ENCODE measurements at regions not wholly inside any gene's neighbourhood (a gene's known extent, or its start where the extent isn't known, plus 50 kb on each side); places are given as distances from the start of the nearest gene placed in this dataset.

DNA sequence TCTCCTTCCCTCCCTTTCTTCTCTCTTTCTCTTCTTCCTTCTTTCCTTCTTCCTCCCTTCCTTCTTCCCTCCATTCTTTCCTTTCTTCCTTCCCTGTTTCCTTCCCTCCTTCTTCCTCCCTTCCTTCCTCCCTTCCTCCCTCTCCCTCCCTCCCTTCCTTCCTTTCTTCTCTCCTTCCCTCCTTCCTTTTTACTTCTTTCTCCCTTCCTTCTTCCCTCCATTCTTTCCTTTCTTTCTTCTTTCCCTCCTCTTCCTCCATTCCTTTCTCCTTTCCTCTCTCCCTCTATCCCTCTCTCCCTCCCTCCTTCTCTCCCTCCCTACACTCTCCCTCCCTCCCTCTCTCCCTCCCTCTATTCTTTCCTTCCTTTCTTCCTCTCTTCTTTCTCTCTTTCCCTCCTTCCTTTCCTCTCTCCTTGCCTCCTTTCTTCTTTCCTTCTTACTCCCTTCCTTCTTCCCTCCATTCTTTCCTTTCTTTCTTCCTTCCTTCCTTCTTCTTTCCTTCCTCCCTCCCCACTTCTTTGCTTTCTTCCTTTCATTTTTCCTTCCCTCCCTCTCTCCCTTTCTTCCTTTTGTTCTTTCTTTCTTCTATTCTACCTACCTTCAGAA is 200.4 kb upstream of the SSTR4 start:
- DNase-seq: no peak
- H3K4me2 ChIP-seq: no peak overlapping the region
- no peak overlapping the region for H3K27ac ChIP-seq (ENCODE audit: low read depth in 2 of 2, low read length in 1 of 2)
- H3K9me2 ChIP-seq: no peaks in the 10 kb centered on the region
- no peaks in the 10 kb centered on the region for H3K4me1 ChIP-seq (ENCODE audit: control insufficient read depth in 1 of 2, insufficient read depth in 2 of 2, low read depth in 1 of 2, low read length in 1 of 2)
- TF ChIP-seq NRF1 (IDR thresholded peaks at IDR 0.05; ENCODE audit: low read depth, low read length): no peak
- TF ChIP-seq EZH2phosphoT487 (IDR thresholded peaks at IDR 0.05; ENCODE audit: borderline replicate concordance, low read depth): no peak
- TF ChIP-seq, protein P1, sequence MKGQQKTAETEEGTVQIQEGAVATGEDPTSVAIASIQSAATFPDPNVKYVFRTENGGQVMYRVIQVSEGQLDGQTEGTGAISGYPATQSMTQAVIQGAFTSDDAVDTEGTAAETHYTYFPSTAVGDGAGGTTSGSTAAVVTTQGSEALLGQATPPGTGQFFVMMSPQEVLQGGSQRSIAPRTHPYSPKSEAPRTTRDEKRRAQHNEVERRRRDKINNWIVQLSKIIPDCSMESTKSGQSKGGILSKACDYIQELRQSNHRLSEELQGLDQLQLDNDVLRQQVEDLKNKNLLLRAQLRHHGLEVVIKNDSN (IDR thresholded peaks at IDR 0.05; ENCODE audit: borderline replicate concordance, low read depth): no peak
- TF ChIP-seq, protein P2, sequence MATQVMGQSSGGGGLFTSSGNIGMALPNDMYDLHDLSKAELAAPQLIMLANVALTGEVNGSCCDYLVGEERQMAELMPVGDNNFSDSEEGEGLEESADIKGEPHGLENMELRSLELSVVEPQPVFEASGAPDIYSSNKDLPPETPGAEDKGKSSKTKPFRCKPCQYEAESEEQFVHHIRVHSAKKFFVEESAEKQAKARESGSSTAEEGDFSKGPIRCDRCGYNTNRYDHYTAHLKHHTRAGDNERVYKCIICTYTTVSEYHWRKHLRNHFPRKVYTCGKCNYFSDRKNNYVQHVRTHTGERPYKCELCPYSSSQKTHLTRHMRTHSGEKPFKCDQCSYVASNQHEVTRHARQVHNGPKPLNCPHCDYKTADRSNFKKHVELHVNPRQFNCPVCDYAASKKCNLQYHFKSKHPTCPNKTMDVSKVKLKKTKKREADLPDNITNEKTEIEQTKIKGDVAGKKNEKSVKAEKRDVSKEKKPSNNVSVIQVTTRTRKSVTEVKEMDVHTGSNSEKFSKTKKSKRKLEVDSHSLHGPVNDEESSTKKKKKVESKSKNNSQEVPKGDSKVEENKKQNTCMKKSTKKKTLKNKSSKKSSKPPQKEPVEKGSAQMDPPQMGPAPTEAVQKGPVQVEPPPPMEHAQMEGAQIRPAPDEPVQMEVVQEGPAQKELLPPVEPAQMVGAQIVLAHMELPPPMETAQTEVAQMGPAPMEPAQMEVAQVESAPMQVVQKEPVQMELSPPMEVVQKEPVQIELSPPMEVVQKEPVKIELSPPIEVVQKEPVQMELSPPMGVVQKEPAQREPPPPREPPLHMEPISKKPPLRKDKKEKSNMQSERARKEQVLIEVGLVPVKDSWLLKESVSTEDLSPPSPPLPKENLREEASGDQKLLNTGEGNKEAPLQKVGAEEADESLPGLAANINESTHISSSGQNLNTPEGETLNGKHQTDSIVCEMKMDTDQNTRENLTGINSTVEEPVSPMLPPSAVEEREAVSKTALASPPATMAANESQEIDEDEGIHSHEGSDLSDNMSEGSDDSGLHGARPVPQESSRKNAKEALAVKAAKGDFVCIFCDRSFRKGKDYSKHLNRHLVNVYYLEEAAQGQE (IDR thresholded peaks at IDR 0.05; ENCODE audit: low read depth, low read length): no peak
- no peak for TF ChIP-seq JUND (IDR thresholded peaks at IDR 0.05)
- TF ChIP-seq MEF2A (IDR thresholded peaks at IDR 0.05; ENCODE audit: borderline replicate concordance, low read depth): no peak
- TF ChIP-seq CHD2 (IDR thresholded peaks at IDR 0.05; ENCODE audit: low read length, partially characterized antibody): no peak
- TF ChIP-seq FOXM1 (IDR thresholded peaks at IDR 0.05; ENCODE audit: low read depth): no peak
- TF ChIP-seq MXI1 (IDR thresholded peaks at IDR 0.05; ENCODE audit: low read depth, low read length): no peak
- TF ChIP-seq, protein P3, sequence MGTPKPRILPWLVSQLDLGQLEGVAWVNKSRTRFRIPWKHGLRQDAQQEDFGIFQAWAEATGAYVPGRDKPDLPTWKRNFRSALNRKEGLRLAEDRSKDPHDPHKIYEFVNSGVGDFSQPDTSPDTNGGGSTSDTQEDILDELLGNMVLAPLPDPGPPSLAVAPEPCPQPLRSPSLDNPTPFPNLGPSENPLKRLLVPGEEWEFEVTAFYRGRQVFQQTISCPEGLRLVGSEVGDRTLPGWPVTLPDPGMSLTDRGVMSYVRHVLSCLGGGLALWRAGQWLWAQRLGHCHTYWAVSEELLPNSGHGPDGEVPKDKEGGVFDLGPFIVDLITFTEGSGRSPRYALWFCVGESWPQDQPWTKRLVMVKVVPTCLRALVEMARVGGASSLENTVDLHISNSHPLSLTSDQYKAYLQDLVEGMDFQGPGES (IDR thresholded peaks at IDR 0.05; ENCODE audit: low read depth, low read length): no peak
- no peak for TF ChIP-seq FOXJ3 (CRISPR knock-in tag; IDR thresholded peaks at IDR 0.05)
- TF ChIP-seq, protein P4, sequence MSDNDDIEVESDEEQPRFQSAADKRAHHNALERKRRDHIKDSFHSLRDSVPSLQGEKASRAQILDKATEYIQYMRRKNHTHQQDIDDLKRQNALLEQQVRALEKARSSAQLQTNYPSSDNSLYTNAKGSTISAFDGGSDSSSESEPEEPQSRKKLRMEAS (IDR thresholded peaks at IDR 0.05; ENCODE audit: low read depth): no peak
- TF ChIP-seq SMC3 (IDR thresholded peaks at IDR 0.05; ENCODE audit: low read depth, low read length): no peak
- no peak for TF ChIP-seq YY1 (IDR thresholded peaks at IDR 0.05; ENCODE audit: low read depth)
- TF ChIP-seq, protein P5, sequence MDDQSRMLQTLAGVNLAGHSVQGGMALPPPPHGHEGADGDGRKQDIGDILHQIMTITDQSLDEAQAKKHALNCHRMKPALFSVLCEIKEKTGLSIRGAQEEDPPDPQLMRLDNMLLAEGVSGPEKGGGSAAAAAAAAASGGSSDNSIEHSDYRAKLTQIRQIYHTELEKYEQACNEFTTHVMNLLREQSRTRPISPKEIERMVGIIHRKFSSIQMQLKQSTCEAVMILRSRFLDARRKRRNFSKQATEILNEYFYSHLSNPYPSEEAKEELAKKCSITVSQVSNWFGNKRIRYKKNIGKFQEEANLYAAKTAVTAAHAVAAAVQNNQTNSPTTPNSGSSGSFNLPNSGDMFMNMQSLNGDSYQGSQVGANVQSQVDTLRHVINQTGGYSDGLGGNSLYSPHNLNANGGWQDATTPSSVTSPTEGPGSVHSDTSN (IDR thresholded peaks at IDR 0.05): no peak
- TF ChIP-seq, protein P6, sequence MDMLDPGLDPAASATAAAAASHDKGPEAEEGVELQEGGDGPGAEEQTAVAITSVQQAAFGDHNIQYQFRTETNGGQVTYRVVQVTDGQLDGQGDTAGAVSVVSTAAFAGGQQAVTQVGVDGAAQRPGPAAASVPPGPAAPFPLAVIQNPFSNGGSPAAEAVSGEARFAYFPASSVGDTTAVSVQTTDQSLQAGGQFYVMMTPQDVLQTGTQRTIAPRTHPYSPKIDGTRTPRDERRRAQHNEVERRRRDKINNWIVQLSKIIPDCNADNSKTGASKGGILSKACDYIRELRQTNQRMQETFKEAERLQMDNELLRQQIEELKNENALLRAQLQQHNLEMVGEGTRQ (IDR thresholded peaks at IDR 0.05; ENCODE audit: borderline replicate concordance, low read depth, low read length): no peak
- TF ChIP-seq POLR2AphosphoS5 (IDR thresholded peaks at IDR 0.05; ENCODE audit: low read depth, low read length): no peak
- TF ChIP-seq SIN3A (IDR thresholded peaks at IDR 0.05; ENCODE audit: borderline replicate concordance, low read depth, low read length): no peak
- H3K4me3 ChIP-seq (ENCODE audit: low read depth in 2 of 2, low read length in 1 of 2): no peak overlapping the region
- no peaks in the 10 kb centered on the region for H3K9me3 ChIP-seq
- H4K20me1 ChIP-seq (ENCODE audit: insufficient read depth): no peaks in the 10 kb centered on the region
- H3K27me3 ChIP-seq (ENCODE audit: insufficient read depth): peaks cover 9% of the 10 kb centered on the region; the same call in 1 of the 2 replicates
- no peak overlapping the region for H3K9ac ChIP-seq
- H3F3A ChIP-seq (replicated peaks; ENCODE audit: insufficient read depth): no peaks in the 10 kb centered on the region
- no peak overlapping the region for H2AFZ ChIP-seq (ENCODE audit: low read depth)
- CTCF ChIA-PET: no interaction called here
- no peaks in the 10 kb centered on the region for H3K79me2 ChIP-seq (ENCODE audit: insufficient read depth)
- POLR2A ChIA-PET: no interaction called here
- no peaks in the 10 kb centered on the region for H3K36me3 ChIP-seq (replicated peaks in 1 of 2; ENCODE audit: control insufficient read depth in 1 of 2, insufficient read depth in 2 of 2, low read length in 1 of 2)

Measured in SK-N-SH (cell line).